ENCODE measurements at regions not wholly inside any gene's neighbourhood (a gene's known extent, or its start where the extent isn't known, plus 50 kb on each side); places are given as distances from the start of the nearest gene placed in this dataset.

DNA sequence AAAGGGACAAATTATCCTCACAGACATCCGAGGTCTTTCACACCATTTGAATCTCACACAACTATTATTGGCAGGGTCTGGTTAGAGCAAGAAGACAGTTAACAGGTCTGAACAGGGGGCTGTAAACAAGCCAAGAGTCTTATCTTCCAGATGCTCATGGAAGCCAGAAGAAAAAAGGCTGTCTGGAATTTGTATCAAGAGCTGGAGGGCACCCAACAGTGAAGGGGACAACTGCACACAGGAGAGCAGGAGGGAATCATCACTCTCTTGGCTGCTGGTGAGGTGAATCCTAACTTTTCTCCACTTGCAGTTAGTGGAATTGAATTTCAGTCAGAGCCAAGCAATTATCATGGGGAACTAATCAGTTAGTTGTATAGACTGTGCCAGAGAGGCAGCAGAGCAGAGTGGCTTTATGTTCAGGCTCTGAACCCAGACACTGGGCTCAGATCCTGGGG, 880.2 kb upstream of the AUTS2 start:
- DNase-seq (no peak), ATAC-seq (no peak)
- intact Hi-C loops (cut with DNase I): no loop called here
- Histone ChIP-seq H3K9me3 (no peaks in the 10 kb centered on the region), H3K27ac (no peak overlapping the region), H3K4me1 (no peaks in the 10 kb centered on the region), H3K36me3 (no peaks in the 10 kb centered on the region), H3K4me3 (no peak overlapping the region), H3K27me3 (no peaks in the 10 kb centered on the region)
- TF ChIP-seq, protein P1, sequence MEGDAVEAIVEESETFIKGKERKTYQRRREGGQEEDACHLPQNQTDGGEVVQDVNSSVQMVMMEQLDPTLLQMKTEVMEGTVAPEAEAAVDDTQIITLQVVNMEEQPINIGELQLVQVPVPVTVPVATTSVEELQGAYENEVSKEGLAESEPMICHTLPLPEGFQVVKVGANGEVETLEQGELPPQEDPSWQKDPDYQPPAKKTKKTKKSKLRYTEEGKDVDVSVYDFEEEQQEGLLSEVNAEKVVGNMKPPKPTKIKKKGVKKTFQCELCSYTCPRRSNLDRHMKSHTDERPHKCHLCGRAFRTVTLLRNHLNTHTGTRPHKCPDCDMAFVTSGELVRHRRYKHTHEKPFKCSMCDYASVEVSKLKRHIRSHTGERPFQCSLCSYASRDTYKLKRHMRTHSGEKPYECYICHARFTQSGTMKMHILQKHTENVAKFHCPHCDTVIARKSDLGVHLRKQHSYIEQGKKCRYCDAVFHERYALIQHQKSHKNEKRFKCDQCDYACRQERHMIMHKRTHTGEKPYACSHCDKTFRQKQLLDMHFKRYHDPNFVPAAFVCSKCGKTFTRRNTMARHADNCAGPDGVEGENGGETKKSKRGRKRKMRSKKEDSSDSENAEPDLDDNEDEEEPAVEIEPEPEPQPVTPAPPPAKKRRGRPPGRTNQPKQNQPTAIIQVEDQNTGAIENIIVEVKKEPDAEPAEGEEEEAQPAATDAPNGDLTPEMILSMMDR (IDR thresholded peaks at IDR 0.05): no peak
- no peak for TF ChIP-seq POLR2A (IDR thresholded peaks at IDR 0.05)
- WGBS (ENCODE audit: insufficient coverage, low coverage, low lambda C conversion rate, missing lambda C conversion rate): 5% methylated on average over 1 of the region's 1 CpG

DNA sequence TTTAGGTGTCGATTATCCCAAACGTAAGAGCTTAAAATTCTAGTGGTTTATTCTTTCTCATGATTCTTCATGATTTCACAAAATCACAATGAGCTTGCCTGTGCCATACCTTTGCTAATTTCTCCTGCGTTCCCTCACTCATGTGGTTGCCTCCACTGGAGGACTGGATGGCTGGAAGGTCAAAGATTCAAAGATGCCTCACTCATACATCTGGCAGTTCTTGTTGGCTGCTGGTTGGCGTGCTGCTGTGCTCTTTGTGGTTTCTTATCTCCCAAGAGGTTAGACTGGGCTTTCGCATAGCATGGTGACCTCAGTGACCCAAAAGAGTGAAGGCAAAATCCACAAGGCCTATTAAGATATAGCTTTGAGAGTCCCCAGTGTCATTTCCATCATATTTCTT, 877.6 kb upstream of the AUTS2 start:
- ATAC-seq: no peak
- DNase-seq: no peak

DNA sequence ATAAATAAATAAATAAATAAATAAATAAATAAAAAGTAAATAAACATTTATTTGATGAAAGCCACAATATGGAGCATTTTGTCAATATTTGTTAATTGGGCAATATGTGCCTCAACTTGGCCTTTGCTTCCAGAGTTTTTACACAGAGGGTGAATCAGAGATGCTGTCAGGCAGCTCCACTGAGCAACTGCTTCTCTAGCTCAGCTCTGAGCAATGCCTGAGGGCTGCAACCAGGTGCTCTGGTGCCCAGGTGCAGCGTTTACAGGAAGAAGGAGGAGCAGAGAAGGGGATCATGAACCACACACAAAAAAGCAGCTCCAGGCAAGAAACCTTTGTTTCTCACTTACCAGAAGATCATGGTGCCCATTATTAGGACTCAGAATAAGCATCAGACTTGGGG, 876.2 kb upstream of the AUTS2 start:
- ATAC-seq (peak in 2 of 4 donors; percentile 52 to 53), DNase-seq (no peak)
- 43% methylated on average over 1 of the region's 1 CpG for WGBS (ENCODE audit: insufficient coverage, low coverage, low lambda C conversion rate, missing lambda C conversion rate)
- no peaks in the 10 kb centered on the region for H3K4me1 ChIP-seq
- no peaks in the 10 kb centered on the region for H3K36me3 ChIP-seq
- intact Hi-C loops (cut with DNase I): no loop called here
- H3K9me3 ChIP-seq: no peaks in the 10 kb centered on the region
- TF ChIP-seq POLR2A (IDR thresholded peaks at IDR 0.05): no peak
- TF ChIP-seq, protein P1 (IDR thresholded peaks at IDR 0.05): no peak
- no peak overlapping the region for H3K27ac ChIP-seq
- no peak overlapping the region for H3K4me3 ChIP-seq
- H3K27me3 ChIP-seq: no peaks in the 10 kb centered on the region

More for the DNA sequence above, 877.6 kb upstream of the AUTS2 start:
- Histone ChIP-seq H3K27me3 (no peaks in the 10 kb centered on the region), H3K4me3 (no peak overlapping the region), H3K9me3 (no peaks in the 10 kb centered on the region), H3K27ac (no peak overlapping the region), H3K36me3 (no peaks in the 10 kb centered on the region), H3K4me1 (no peaks in the 10 kb centered on the region)
- TF ChIP-seq, protein P1 (IDR thresholded peaks at IDR 0.05): no peak
- TF ChIP-seq POLR2A (IDR thresholded peaks at IDR 0.05): no peak
- intact Hi-C loops (cut with DNase I): no loop called here
- WGBS (ENCODE audit: insufficient coverage, low coverage, low lambda C conversion rate, missing lambda C conversion rate): 84% methylated on average over 5 of the region's 5 CpGs

DNA sequence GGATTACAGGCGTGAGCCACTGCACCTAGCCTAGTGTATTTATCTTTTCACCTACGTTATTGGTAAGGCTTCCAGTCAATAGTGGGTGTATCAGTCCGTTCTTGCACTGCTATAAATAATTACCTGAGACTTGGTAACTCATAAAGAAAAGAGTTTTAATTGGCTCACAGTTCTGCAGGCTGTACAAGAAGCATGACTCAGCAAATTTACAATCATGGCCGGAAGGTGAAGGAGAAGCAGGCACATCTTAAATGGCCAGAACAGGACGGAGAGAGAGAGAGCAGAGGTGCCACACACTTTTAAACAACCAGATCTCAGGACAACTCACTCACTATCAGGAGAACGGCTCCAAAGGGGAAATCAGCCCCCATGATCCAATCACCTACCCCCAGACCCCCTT, 873.3 kb upstream of the AUTS2 start:
- no peaks in the 10 kb centered on the region for H3K4me1 ChIP-seq
- TF ChIP-seq, protein P1 (IDR thresholded peaks at IDR 0.05): no peak
- TF ChIP-seq POLR2A (IDR thresholded peaks at IDR 0.05): no peak
- DNase-seq (no peak), ATAC-seq (no peak)
- H3K36me3 ChIP-seq: no peaks in the 10 kb centered on the region
- H3K9me3 ChIP-seq: no peaks in the 10 kb centered on the region
- H3K4me3 ChIP-seq: no peak overlapping the region
- no peak overlapping the region for H3K27ac ChIP-seq
- H3K27me3 ChIP-seq: no peaks in the 10 kb centered on the region
- WGBS (ENCODE audit: insufficient coverage, low coverage, low lambda C conversion rate, missing lambda C conversion rate): 47% methylated on average over 4 of the region's 6 CpGs
- intact Hi-C loops (cut with DNase I): no loop called here
